OCI-LY1 (cell line): ENCODE measurements at regions not wholly inside any gene's neighbourhood (a gene's known extent, or its start where the extent isn't known, plus 50 kb on each side); places are given as distances from the start of the nearest gene placed in this dataset.

Experiments used
- H2AFZ ChIP-seq: fragments of 200-600 bp; sonication (generic), shearing (Covaris generic); 2 replicates; pipeline ENCODE4 v1.6.0; 2014; ENCODE audit warnings: antibody characterized with exemption, mild to moderate bottlenecking, low read length
- H3F3A ChIP-seq: fragments of 200-600 bp; sonication (generic), shearing (Covaris generic); 2 replicates; pipeline ENCODE4 v1.6.0; 2014; ENCODE audit warnings: mild to moderate bottlenecking, antibody characterized with exemption, low read length, moderate library complexity; ENCODE audit not compliant: insufficient read depth
- H3K27ac ChIP-seq: fragments of 200-600 bp; sonication (generic); 2 replicates; pipeline ENCODE4 v1.5.1; 2014; ENCODE audit warnings: low read length, mixed run types, mild to moderate bottlenecking, low read depth; ENCODE audit not compliant: poor library complexity, severe bottlenecking
- H3K27me3 ChIP-seq: fragments of 200-600 bp; sonication (generic); 2 replicates; pipeline ENCODE4 v1.6.0; 2014; ENCODE audit warnings: antibody characterized with exemption, mild to moderate bottlenecking, low read length, moderate library complexity; ENCODE audit not compliant: insufficient read depth
- H3K36me3 ChIP-seq: fragments of 200-600 bp; sonication (generic); 2 replicates; pipeline ENCODE4 v1.6.1; 2014; ENCODE audit warnings: mild to moderate bottlenecking, antibody characterized with exemption, low read length, moderate library complexity, mixed read lengths; ENCODE audit not compliant: insufficient read depth
- H3K4me1 ChIP-seq: fragments of 200-600 bp; sonication (generic); 2 replicates; pipeline ENCODE4 v1.5.1; 2014; ENCODE audit warnings: mild to moderate bottlenecking, low read length, moderate library complexity; ENCODE audit not compliant: insufficient read depth, severe bottlenecking
- H3K4me2 ChIP-seq: fragments of 200-600 bp; sonication (generic), shearing (Covaris generic); 2 replicates; pipeline ENCODE4 v1.6.1; 2014; ENCODE audit warnings: low read length
- H3K4me3 ChIP-seq: fragments of 200-600 bp; sonication (generic); 2 replicates; pipeline ENCODE4 v1.5.1; 2014; ENCODE audit warnings: low read length, low read depth, mild to moderate bottlenecking, mixed read lengths; ENCODE audit not compliant: poor library complexity, severe bottlenecking
- H3K79me2 ChIP-seq: fragments of 200-600 bp; shearing (Covaris generic); 2 replicates; pipeline ENCODE4 v1.6.1; 2016; ENCODE audit warnings: mixed run types, low read length, mixed read lengths; ENCODE audit not compliant: insufficient read depth
- H3K9ac ChIP-seq: fragments of 200-600 bp; sonication (generic), shearing (Covaris generic); 2 replicates; pipeline ENCODE4 v1.6.1; 2014; ENCODE audit warnings: mild to moderate bottlenecking, low read length, mixed read lengths
- H3K9me2 ChIP-seq: fragments of 200-600 bp; sonication (generic), shearing (Covaris generic); 2 replicates; pipeline ENCODE4 v1.6.1; 2014; ENCODE audit warnings: low read depth, mild to moderate bottlenecking, low read length, mixed read lengths
- H3K9me3 ChIP-seq: fragments of 200-600 bp; shearing (Covaris generic); 2 replicates; pipeline ENCODE4 v1.6.1; 2014; ENCODE audit warnings: low read length, mixed read lengths
- H4K20me1 ChIP-seq: fragments of 200-600 bp; sonication (generic), shearing (Covaris generic); 2 replicates; pipeline ENCODE4 v1.6.0; 2016; ENCODE audit warnings: mild to moderate bottlenecking, low read length; ENCODE audit not compliant: insufficient read depth
- EZH2 ChIP-seq: fragments of 200-600 bp; sonication (generic), shearing (Covaris generic); IDR thresholded peaks from 2 replicates; pipeline ENCODE4 v1.8.0; 2017; ENCODE audit warnings: borderline replicate concordance, mixed run types, mild to moderate bottlenecking, antibody characterized with exemption, low read length, moderate library complexity, mixed read lengths
- TF ChIP-seq, protein P1 (sequence below): fragments of 200-600 bp; sonication (generic), shearing (Covaris generic); IDR thresholded peaks from 2 replicates; pipeline ENCODE4 v1.5.1; 2017; ENCODE audit warnings: mild to moderate bottlenecking, antibody characterized with exemption, low read length, moderate library complexity, mixed read lengths

DNA sequence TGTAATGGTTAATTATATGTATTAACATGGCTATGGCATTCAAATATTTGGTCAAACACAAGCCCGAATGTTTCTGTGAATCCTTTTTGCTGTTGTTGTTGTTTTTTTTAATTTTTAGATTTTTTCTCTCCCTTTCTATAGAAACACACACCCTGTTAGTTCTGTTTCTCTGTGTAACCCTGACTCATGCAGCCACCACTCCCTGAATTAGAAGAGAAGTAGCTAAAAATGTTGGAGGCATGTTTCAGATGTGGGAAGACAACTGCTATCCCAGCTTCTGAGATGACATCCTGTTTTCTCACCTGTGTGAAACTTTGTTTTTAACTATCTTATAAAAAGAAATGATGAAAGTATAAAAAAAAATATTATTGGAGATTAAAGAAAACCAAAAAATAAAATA lies 219.6 kb upstream of the RGPD4 start:
- Histone ChIP-seq H3K27me3 (no peaks in the 10 kb centered on the region), H3K4me3 (no peak overlapping the region), H3K4me1 (peaks cover 64% of the 10 kb centered on the region), H3F3A (no peaks in the 10 kb centered on the region), H3K9me3 (no peaks in the 10 kb centered on the region), H3K4me2 (no peak overlapping the region), H3K9ac (no peak overlapping the region), H3K27ac (peak overlapping the region; percentile 74), H3K9me2 (no peaks in the 10 kb centered on the region), H3K36me3 (no peaks in the 10 kb centered on the region), H2AFZ (no peak overlapping the region), H4K20me1 (no peaks in the 10 kb centered on the region), H3K79me2 (no peaks in the 10 kb centered on the region)
- TF ChIP-seq, protein P1, sequence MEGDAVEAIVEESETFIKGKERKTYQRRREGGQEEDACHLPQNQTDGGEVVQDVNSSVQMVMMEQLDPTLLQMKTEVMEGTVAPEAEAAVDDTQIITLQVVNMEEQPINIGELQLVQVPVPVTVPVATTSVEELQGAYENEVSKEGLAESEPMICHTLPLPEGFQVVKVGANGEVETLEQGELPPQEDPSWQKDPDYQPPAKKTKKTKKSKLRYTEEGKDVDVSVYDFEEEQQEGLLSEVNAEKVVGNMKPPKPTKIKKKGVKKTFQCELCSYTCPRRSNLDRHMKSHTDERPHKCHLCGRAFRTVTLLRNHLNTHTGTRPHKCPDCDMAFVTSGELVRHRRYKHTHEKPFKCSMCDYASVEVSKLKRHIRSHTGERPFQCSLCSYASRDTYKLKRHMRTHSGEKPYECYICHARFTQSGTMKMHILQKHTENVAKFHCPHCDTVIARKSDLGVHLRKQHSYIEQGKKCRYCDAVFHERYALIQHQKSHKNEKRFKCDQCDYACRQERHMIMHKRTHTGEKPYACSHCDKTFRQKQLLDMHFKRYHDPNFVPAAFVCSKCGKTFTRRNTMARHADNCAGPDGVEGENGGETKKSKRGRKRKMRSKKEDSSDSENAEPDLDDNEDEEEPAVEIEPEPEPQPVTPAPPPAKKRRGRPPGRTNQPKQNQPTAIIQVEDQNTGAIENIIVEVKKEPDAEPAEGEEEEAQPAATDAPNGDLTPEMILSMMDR, result no peak
- TF ChIP-seq EZH2, result no peak

DNA sequence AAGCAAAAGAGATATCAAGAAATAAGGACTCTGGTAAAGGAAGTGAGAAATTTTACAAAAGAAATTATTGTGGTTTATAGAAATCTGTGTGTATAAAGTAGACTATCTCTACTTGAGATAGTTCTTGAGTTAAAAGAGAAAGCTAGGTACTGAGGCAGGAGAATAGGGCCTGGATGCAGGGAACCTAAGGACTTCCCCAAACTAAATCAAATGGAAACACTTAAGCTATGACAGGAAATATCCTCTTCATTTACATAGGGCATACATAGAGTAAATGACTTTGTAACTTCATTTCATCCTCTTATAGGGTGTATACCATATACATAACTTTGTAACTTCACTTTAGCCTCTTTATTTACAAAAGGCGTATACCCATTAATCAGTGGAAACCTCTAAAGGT lies 219.2 kb upstream of the RGPD4 start:
- Histone ChIP-seq H3K9ac (no peak overlapping the region), H3K36me3 (no peaks in the 10 kb centered on the region), H3K79me2 (no peaks in the 10 kb centered on the region), H3K9me2 (no peaks in the 10 kb centered on the region), H4K20me1 (no peaks in the 10 kb centered on the region), H3K9me3 (no peaks in the 10 kb centered on the region), H3F3A (no peaks in the 10 kb centered on the region), H3K27ac (peak overlapping the region; percentile 74), H3K4me3 (no peak overlapping the region), H3K4me1 (peaks cover 60% of the 10 kb centered on the region), H3K4me2 (no peak overlapping the region), H2AFZ (no peak overlapping the region), H3K27me3 (no peaks in the 10 kb centered on the region)
- TF ChIP-seq, protein P1, result no peak
- no peak for TF ChIP-seq EZH2

DNA sequence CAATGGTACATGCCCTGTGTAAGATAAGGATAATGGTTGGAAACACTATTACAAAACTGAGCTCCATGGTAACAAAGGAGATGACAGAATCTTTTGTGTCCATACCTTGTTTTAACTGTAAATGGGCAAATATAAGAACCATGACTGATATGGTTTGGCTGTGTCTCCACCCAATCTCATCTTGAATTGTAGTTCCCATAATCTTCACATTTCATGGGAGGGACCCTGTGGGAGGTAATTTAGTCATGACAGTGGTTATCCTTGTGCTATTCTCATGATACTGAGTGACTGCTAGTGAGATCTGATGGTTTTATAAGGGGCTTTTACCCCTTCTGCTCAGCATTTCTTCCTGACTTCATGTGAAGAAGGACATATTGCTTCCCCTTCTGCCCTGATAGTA lies 211.7 kb upstream of the RGPD4 start:
- no peak overlapping the region for H3K9ac ChIP-seq
- no peak overlapping the region for H2AFZ ChIP-seq
- no peaks in the 10 kb centered on the region for H4K20me1 ChIP-seq
- H3K4me2 ChIP-seq, result no peak overlapping the region
- H3K4me3 ChIP-seq, result no peak overlapping the region
- no peaks in the 10 kb centered on the region for H3K27me3 ChIP-seq
- H3K4me1 ChIP-seq, result peaks cover 2% of the 10 kb centered on the region
- no peaks in the 10 kb centered on the region for H3K36me3 ChIP-seq
- H3K79me2 ChIP-seq, result no peaks in the 10 kb centered on the region
- TF ChIP-seq, protein P1, result no peak
- no peak for TF ChIP-seq EZH2
- H3K9me3 ChIP-seq, result peaks cover 14% of the 10 kb centered on the region
- H3F3A ChIP-seq, result no peaks in the 10 kb centered on the region
- no peak overlapping the region for H3K27ac ChIP-seq
- no peaks in the 10 kb centered on the region for H3K9me2 ChIP-seq
